ENCODE measurements at regions not wholly inside any gene's neighbourhood (a gene's known extent, or its start where the extent isn't known, plus 50 kb on each side); places are given as distances from the start of the nearest gene placed in this dataset.

- TF ChIP-seq USF1 (IDR thresholded peaks at IDR 0.05; ENCODE audit: borderline replicate concordance, low read depth) (no peak), YY1 (IDR thresholded peaks at IDR 0.05; ENCODE audit: low read depth) (no peak), POLR2AphosphoS5 (IDR thresholded peaks at IDR 0.05; ENCODE audit: low read depth, low read length) (no peak), RAD21 (IDR thresholded peaks at IDR 0.05; ENCODE audit: low read length) (no peak), CTCF (IDR thresholded peaks at IDR 0.05) (no peak), SMC3 (IDR thresholded peaks at IDR 0.05; ENCODE audit: low read depth, low read length) (no peak), EP300 (IDR thresholded peaks at IDR 0.05; ENCODE audit: borderline replicate concordance in 1 of 2, low read depth in 1 of 2, low read length in 1 of 2) (no peak), CHD2 (IDR thresholded peaks at IDR 0.05; ENCODE audit: low read length, partially characterized antibody) (no peak)
- TF ChIP-seq, protein P1, sequence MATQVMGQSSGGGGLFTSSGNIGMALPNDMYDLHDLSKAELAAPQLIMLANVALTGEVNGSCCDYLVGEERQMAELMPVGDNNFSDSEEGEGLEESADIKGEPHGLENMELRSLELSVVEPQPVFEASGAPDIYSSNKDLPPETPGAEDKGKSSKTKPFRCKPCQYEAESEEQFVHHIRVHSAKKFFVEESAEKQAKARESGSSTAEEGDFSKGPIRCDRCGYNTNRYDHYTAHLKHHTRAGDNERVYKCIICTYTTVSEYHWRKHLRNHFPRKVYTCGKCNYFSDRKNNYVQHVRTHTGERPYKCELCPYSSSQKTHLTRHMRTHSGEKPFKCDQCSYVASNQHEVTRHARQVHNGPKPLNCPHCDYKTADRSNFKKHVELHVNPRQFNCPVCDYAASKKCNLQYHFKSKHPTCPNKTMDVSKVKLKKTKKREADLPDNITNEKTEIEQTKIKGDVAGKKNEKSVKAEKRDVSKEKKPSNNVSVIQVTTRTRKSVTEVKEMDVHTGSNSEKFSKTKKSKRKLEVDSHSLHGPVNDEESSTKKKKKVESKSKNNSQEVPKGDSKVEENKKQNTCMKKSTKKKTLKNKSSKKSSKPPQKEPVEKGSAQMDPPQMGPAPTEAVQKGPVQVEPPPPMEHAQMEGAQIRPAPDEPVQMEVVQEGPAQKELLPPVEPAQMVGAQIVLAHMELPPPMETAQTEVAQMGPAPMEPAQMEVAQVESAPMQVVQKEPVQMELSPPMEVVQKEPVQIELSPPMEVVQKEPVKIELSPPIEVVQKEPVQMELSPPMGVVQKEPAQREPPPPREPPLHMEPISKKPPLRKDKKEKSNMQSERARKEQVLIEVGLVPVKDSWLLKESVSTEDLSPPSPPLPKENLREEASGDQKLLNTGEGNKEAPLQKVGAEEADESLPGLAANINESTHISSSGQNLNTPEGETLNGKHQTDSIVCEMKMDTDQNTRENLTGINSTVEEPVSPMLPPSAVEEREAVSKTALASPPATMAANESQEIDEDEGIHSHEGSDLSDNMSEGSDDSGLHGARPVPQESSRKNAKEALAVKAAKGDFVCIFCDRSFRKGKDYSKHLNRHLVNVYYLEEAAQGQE (IDR thresholded peaks at IDR 0.05; ENCODE audit: low read depth, low read length), result no peak
Observed at GRCh38 chr6:43978473-43979346, 148.5 kb downstream of the MRPL14 start.

Data from SK-N-SH (cell line).